CD4-positive, alpha-beta T cell treated with Interleukin-15 for 4 hours (primary cell): ENCODE measurements at regions not wholly inside any gene's neighbourhood (a gene's known extent, or its start where the extent isn't known, plus 50 kb on each side); places are given as distances from the start of the nearest gene placed in this dataset.
"Not testable (repeated sequence)": the region's sequence is repeated elsewhere in the genome, so short reads cannot be mapped to it uniquely, and the experiment has no call there.

Source experiments
- DNase-seq: peaks from one replicate; pipeline ENCODE4 v3.0.0-alpha.2; 2020; ENCODE audit warnings: low spot score

- no peak for DNase-seq
These were observed 1209.3 kb downstream of the FSCB start for GRCh38 chr14:43297794-43298193.

GRCh38 chr14:43296061-43296460 is 1211.0 kb downstream of the FSCB start:
- not testable (repeated sequence) for DNase-seq

- no peak for DNase-seq
These were observed 1221.5 kb downstream of the FSCB start for GRCh38 chr14:43285575-43285974.

GRCh38 chr14:43260056-43260455 is 1247.0 kb downstream of the FSCB start:
- DNase-seq = no peak

GRCh38 chr14:43258396-43258795 is 1248.7 kb downstream of the FSCB start:
- DNase-seq = no peak

- not testable (repeated sequence) for DNase-seq
These were observed 1250.1 kb downstream of the FSCB start for GRCh38 chr14:43256996-43257395.

GRCh38 chr14:43252866-43253265 is 1254.2 kb downstream of the FSCB start:
- no peak for DNase-seq

- no peak for DNase-seq
These were observed 1257.5 kb downstream of the FSCB start for GRCh38 chr14:43249591-43249990.

GRCh38 chr14:43249116-43249515 is 1258.0 kb downstream of the FSCB start:
- no peak for DNase-seq

GRCh38 chr14:43247877-43248276 is 1259.2 kb downstream of the FSCB start:
- no peak for DNase-seq

- DNase-seq = no peak
These were observed 1262.9 kb downstream of the FSCB start for GRCh38 chr14:43244142-43244625.

- no peak for DNase-seq
These were observed 1263.9 kb downstream of the FSCB start for GRCh38 chr14:43243168-43243567.

- DNase-seq = no peak
These were observed 1274.8 kb downstream of the FSCB start for GRCh38 chr14:43232261-43232660.

- DNase-seq = no peak
These were observed 1291.6 kb downstream of the FSCB start for GRCh38 chr14:43215524-43215923.

GRCh38 chr14:43207189-43207588 is 1299.9 kb downstream of the FSCB start:
- DNase-seq = no peak

GRCh38 chr14:43204816-43205215 is 1302.3 kb downstream of the FSCB start:
- DNase-seq = no peak

GRCh38 chr14:43200519-43200918 is 1306.6 kb downstream of the FSCB start:
- DNase-seq = no peak

- DNase-seq = no peak
These were observed 1308.6 kb downstream of the FSCB start for GRCh38 chr14:43198465-43198864.

GRCh38 chr14:43184540-43184939 is 1322.5 kb downstream of the FSCB start:
- DNase-seq = no peak

GRCh38 chr14:43183916-43184315 is 1323.2 kb downstream of the FSCB start:
- DNase-seq = no peak

GRCh38 chr14:43175896-43176295 is 1331.2 kb downstream of the FSCB start:
- DNase-seq = no peak

- DNase-seq = no peak
These were observed 1334.1 kb downstream of the FSCB start for GRCh38 chr14:43172899-43173548.

GRCh38 chr14:43169722-43170121 is 1337.4 kb downstream of the FSCB start:
- DNase-seq = no peak

GRCh38 chr14:43168371-43168925 is 1338.6 kb downstream of the FSCB start:
- no peak for DNase-seq
